ENCODE measurements at regions not wholly inside any gene's neighbourhood (a gene's known extent, or its start where the extent isn't known, plus 50 kb on each side); places are given as distances from the start of the nearest gene placed in this dataset.

- ChIA-PET POLR2A (no interaction called here), CTCF (ENCODE audit: low intra/inter-chr PET ratio) (no interaction called here)
- Histone ChIP-seq H3K36me3 (ENCODE audit: control insufficient read depth, insufficient read depth, low read length) (no peaks in the 10 kb centered on the region), H3K4me1 (replicated peaks in 1 of 2; ENCODE audit: control insufficient read depth in 2 of 2, insufficient read depth in 2 of 2, low read length in 2 of 2) (no peaks in the 10 kb centered on the region), H3K9me3 (replicated peaks; ENCODE audit: control insufficient read depth, insufficient read depth, low read depth, low read length) (no peaks in the 10 kb centered on the region), H3K27me3 (ENCODE audit: control insufficient read depth in 2 of 2, insufficient read depth in 2 of 2, low read length in 2 of 2) (no peaks in the 10 kb centered on the region), H3K79me2 (ENCODE audit: control insufficient read depth, insufficient read depth, low read length) (no peaks in the 10 kb centered on the region), H3K27ac (ENCODE audit: extremely low read depth, low read depth, low read length) (no peak overlapping the region), H3K4me2 (ENCODE audit: insufficient read depth, low read length) (no peak overlapping the region), H4K20me1 (replicated peaks; ENCODE audit: control insufficient read depth, insufficient read depth, low read length) (no peaks in the 10 kb centered on the region), H3K9ac (ENCODE audit: insufficient read depth in 1 of 2, low read depth in 2 of 2, low read length in 2 of 2) (no peak overlapping the region), H3K4me3 (no peak overlapping the region), H2AFZ (ENCODE audit: low read depth, low read length) (no peak overlapping the region), H3K9me1 (ENCODE audit: control insufficient read depth, insufficient read depth, low read length) (no peaks in the 10 kb centered on the region)
- TF ChIP-seq HNRNPH1 (optimal IDR thresholded peaks at IDR 0.05; ENCODE audit: low read depth, low read length) (no peak), DMBX1 (CRISPR knock-in tag; IDR thresholded peaks at IDR 0.05; ENCODE audit: borderline replicate concordance) (no peak), ZNF134 (CRISPR knock-in tag; conservative IDR thresholded peaks at IDR 0.05) (no peak)
- no TSS peak for BruUV-seq (replicated peaks)
- no peak for ATAC-seq
- DNase-seq (ENCODE audit: extremely low read depth in 1 of 4, low spot score in 3 of 4): no peak
- in situ Hi-C loops (cut with MboI) (no loop called here), intact Hi-C loops (cut with micrococcal nuclease) (no loop called here)
- WGBS (ENCODE audit: insufficient coverage, low coverage, missing lambda C conversion rate): 7% methylated on average over 1 of the region's 1 CpG
- no peak for FAIRE-seq
Observed at GRCh38 chr3:166100730-166101129, 263.5 kb upstream of the BCHE start.

- Histone ChIP-seq H3K9me3 (replicated peaks; ENCODE audit: control insufficient read depth, insufficient read depth, low read depth, low read length) (no peaks in the 10 kb centered on the region), H3K36me3 (ENCODE audit: control insufficient read depth, insufficient read depth, low read length) (no peaks in the 10 kb centered on the region), H3K9me1 (ENCODE audit: control insufficient read depth, insufficient read depth, low read length) (no peaks in the 10 kb centered on the region), H3K79me2 (ENCODE audit: control insufficient read depth, insufficient read depth, low read length) (no peaks in the 10 kb centered on the region), H3K4me2 (ENCODE audit: insufficient read depth, low read length) (no peak overlapping the region), H3K27me3 (ENCODE audit: control insufficient read depth in 2 of 2, insufficient read depth in 2 of 2, low read length in 2 of 2) (no peaks in the 10 kb centered on the region), H3K4me3 (no peak overlapping the region), H3K9ac (ENCODE audit: insufficient read depth in 1 of 2, low read depth in 2 of 2, low read length in 2 of 2) (no peak overlapping the region), H3K4me1 (replicated peaks in 1 of 2; ENCODE audit: control insufficient read depth in 2 of 2, insufficient read depth in 2 of 2, low read length in 2 of 2) (no peaks in the 10 kb centered on the region), H3K27ac (ENCODE audit: extremely low read depth, low read depth, low read length) (no peak overlapping the region), H4K20me1 (replicated peaks; ENCODE audit: control insufficient read depth, insufficient read depth, low read length) (no peaks in the 10 kb centered on the region), H2AFZ (ENCODE audit: low read depth, low read length) (no peak overlapping the region)
- TF ChIP-seq MTA3 (IDR thresholded peaks at IDR 0.05; ENCODE audit: borderline replicate concordance) (no peak), HDAC6 (IDR thresholded peaks at IDR 0.05; ENCODE audit: low read depth, low read length) (no peak), MCM7 (IDR thresholded peaks at IDR 0.05) (no peak), DACH1 (IDR thresholded peaks at IDR 0.05; ENCODE audit: partially characterized antibody) (no peak), SETDB1 (IDR thresholded peaks at IDR 0.05; ENCODE audit: low read length) (no peak), ZNF124 (CRISPR knock-in tag; IDR thresholded peaks at IDR 0.05) (no peak), BCL6 (CRISPR knock-in tag; IDR thresholded peaks at IDR 0.05) (no peak), JUNB (CRISPR knock-in tag; conservative IDR thresholded peaks at IDR 0.05) (no peak), ZNF224 (CRISPR knock-in tag; IDR thresholded peaks at IDR 0.05) (no peak), RFX7 (CRISPR knock-in tag; IDR thresholded peaks at IDR 0.05) (no peak), ZBTB2 (IDR thresholded peaks at IDR 0.05) (no peak), SRSF7 (optimal IDR thresholded peaks at IDR 0.05; ENCODE audit: low read depth, low read length) (no peak), NCOA1 (IDR thresholded peaks at IDR 0.05; ENCODE audit: low read depth) (no peak)
- POLR2A ChIA-PET: no interaction called here
- CTCF ChIA-PET (ENCODE audit: low intra/inter-chr PET ratio): no interaction called here
- in situ Hi-C loops (cut with MboI) (no loop called here), intact Hi-C loops (cut with micrococcal nuclease) (no loop called here)
- FAIRE-seq (no peak), DNase-seq (ENCODE audit: extremely low read depth in 1 of 4, low spot score in 3 of 4) (no peak), ATAC-seq (no peak)
- no TSS peak for BruUV-seq (replicated peaks)
- WGBS (ENCODE audit: insufficient coverage, low coverage, missing lambda C conversion rate): 5% methylated on average over 3 of the region's 3 CpGs
Observed at GRCh38 chr3:166089575-166089974, 252.4 kb upstream of the BCHE start.

Measured in K562 (cell line).